Heart right ventricle (tissue), 16 donors: ENCODE measurements at regions not wholly inside any gene's neighbourhood (a gene's known extent, or its start where the extent isn't known, plus 50 kb on each side); places are given as distances from the start of the nearest gene placed in this dataset.

Experiments used
- ATAC-seq, 8 donors: fragments of 200-7000 bp; cut with Tn5 transposase; one replicate each; pipeline ENCODE4 v1.9.1; 2020; ENCODE audit warnings: mild to moderate bottlenecking in 8 of 8, moderate library complexity in 8 of 8, moderate number of reproducible peaks in 1 of 8
- DNase-seq, 2 donors: peaks; one replicate each; pipeline ENCODE4 v3.0.0-alpha.2; 2020
- H3K27ac ChIP-seq, 10 donors: fragments of 200-600 bp; sonication (generic) in 2 of 10; one replicate each; pipeline versions ENCODE4 v1.5.0 to v1.8.0; 2020 to 2022; ENCODE audit warnings: mild to moderate bottlenecking in 3 of 10
- H3K27me3 ChIP-seq, 7 donors: fragments of 200-600 bp; one replicate each; pipeline ENCODE4 v1.8.0; 2021 to 2022; ENCODE audit warnings: mild to moderate bottlenecking in 2 of 7
- H3K36me3 ChIP-seq, 9 donors: fragments of 200-600 bp; sonication (generic) in 1 of 9; one replicate each; pipeline versions ENCODE4 v1.5.0 to v1.8.0; 2020 to 2022; ENCODE audit warnings: mild to moderate bottlenecking in 2 of 9
- H3K4me1 ChIP-seq, 9 donors: fragments of 200-600 bp; sonication (generic) in 1 of 9; one replicate each; pipeline versions ENCODE4 v1.5.0 to v1.8.0; 2020 to 2022; ENCODE audit warnings: mild to moderate bottlenecking in 4 of 9
- H3K4me3 ChIP-seq, 10 donors: fragments of 200-600 bp; sonication (generic) in 2 of 10; one replicate each; pipeline versions ENCODE4 v1.5.0 to v1.8.0; 2020 to 2022; ENCODE audit warnings: mild to moderate bottlenecking in 7 of 10, moderate library complexity in 2 of 10
- H3K9me3 ChIP-seq, 11 donors: fragments of 200-600 bp in 10 of 11; sonication (generic) in 2 of 11; one replicate each; pipeline versions ENCODE4 v1.5.0 to v1.8.0; 2013 to 2022; ENCODE audit warnings: mild to moderate bottlenecking in 2 of 11, control low read depth in 1 of 11, moderate library complexity in 1 of 11
- CTCF ChIP-seq, 9 donors: fragments of 200-600 bp; sonication (generic) in 2 of 9; IDR thresholded peaks; one replicate each; pipeline versions ENCODE4 v1.5.0 to v1.8.0; 2021 to 2022; ENCODE audit warnings: antibody characterized with exemption in 9 of 9, mild to moderate bottlenecking in 5 of 9, moderate library complexity in 1 of 9
- WGBS, 2 donors: extraction: QIAGEN DNeasy Blood & Tissue Kit; methylation state at CpG; one replicate each; pipeline ENCODE4 v1.1.7; 2013; ENCODE audit warnings: inconsistent platforms in 1 of 2; 5-methylcytosine and 5-hydroxymethylcytosine counted together
- intact Hi-C, 10 donors: fragments of 100-400 bp; cut with DNase I; formaldehyde crosslinking; loops; one replicate each; pipeline versions ENCODE4 v1.11.1 to v1.14.2; 2022
- donor health status: Arrhythmogenic right ventricular cardiomyopathy.
- donor health status: ischemic (EF 13 %, LVEDD 7.1; RV severe dilation, severe dysfunction).
- donor health status: healthy with polysubstance abuse.
- donor health status: DM: no; HTN: yes; CAD: no.
- donor health status: DM: no; HTN: no; CAD: no.
- donor health status: ischemic (EF 25% LVEDD 6.9; RV normal size, moderate dysfunction).
- donor health status: ischemic (EF 25% LVEDD 5.7; RV mildly dilated, moderate dysfunction).
- donor health status: healthy.
- donor health status: DM: yes; HTN: yes; CAD: no.
- donor health status: Ischemic cardiomyopathy.
- donor health status: ischemic (EF 35%, LVEDD 5.7; RV mildly dilated, moderate dysfunction).
- donor health status: nonischemic (EF 11% LVEDD 7.7; RV severe dilation, severe dysfunction).
- donor health status: DM: yes; HTN: yes; CAD: no.
- donor health status: PGD.
- donor health status: ischemic (EF 29% LVEDD 5.4; RV normal size, mild dysfunction).
- donor health status: nonischemic (EF 23%, LVEDD 6.1; RV moderate dilation, normal function).

- 82 to 91% methylated on average over 3 of the region's 3 CpGs for WGBS, 2 donors
- no peak for TF ChIP-seq CTCF (IDR thresholded peaks at IDR 0.05)
- DNase-seq: no peak
Observed at GRCh38 chr22:48786679-48786996, 1041.0 kb downstream of the BRD1 start.

GRCh38 chr22:48785792-48786678 lies 1041.6 kb downstream of the BRD1 start:
- Histone ChIP-seq H3K27ac (no peak overlapping the region), H3K4me3 (no peak overlapping the region), H3K4me1 (no peaks in the 10 kb centered on the region), H3K9me3 (peaks cover 0 to 4% (median 0%) of the 10 kb centered on the region in 11 donors), H3K36me3 (no peaks in the 10 kb centered on the region), H3K27me3 (peaks cover 0 to 4% (median 0%) of the 10 kb centered on the region in 7 donors)
- intact Hi-C loops: no loop called here
- no peak for DNase-seq
- 66 to 76% methylated on average over 14 of the region's 14 CpGs for WGBS, 2 donors
- no peak for ATAC-seq
- TF ChIP-seq CTCF (IDR thresholded peaks at IDR 0.05): no peak

More at GRCh38 chr22:48786679-48786996, 1041.0 kb downstream of the BRD1 start:
- intact Hi-C loops: no loop called here
- ATAC-seq: no peak
- H3K36me3 ChIP-seq: no peaks in the 10 kb centered on the region
- peaks cover 0 to 4% (median 0%) of the 10 kb centered on the region in 7 donors for H3K27me3 ChIP-seq
- H3K4me1 ChIP-seq: no peaks in the 10 kb centered on the region
- peaks cover 0 to 4% (median 0%) of the 10 kb centered on the region in 11 donors for H3K9me3 ChIP-seq
- H3K4me3 ChIP-seq: no peak overlapping the region
- no peak overlapping the region for H3K27ac ChIP-seq

GRCh38 chr22:48784701-48785503 lies 1042.8 kb downstream of the BRD1 start:
- 90 to 92% methylated on average over 21 of the region's 21 CpGs for WGBS, 2 donors
- no peak overlapping the region for H3K4me3 ChIP-seq
- intact Hi-C loops: no loop called here
- H3K36me3 ChIP-seq: no peaks in the 10 kb centered on the region
- peaks cover 0 to 6% (median 0%) of the 10 kb centered on the region in 7 donors for H3K27me3 ChIP-seq
- no peak for TF ChIP-seq CTCF (IDR thresholded peaks at IDR 0.05)
- DNase-seq (no peak), ATAC-seq (no peak)
- H3K27ac ChIP-seq: no peak overlapping the region
- H3K4me1 ChIP-seq: no peaks in the 10 kb centered on the region
- H3K9me3 ChIP-seq: peaks cover 0 to 4% (median 0%) of the 10 kb centered on the region in 11 donors

GRCh38 chr22:48783821-48784266 lies 1043.8 kb downstream of the BRD1 start:
- intact Hi-C loops: no loop called here
- ATAC-seq (no peak), DNase-seq (no peak)
- no peaks in the 10 kb centered on the region for H3K4me1 ChIP-seq
- no peak overlapping the region for H3K4me3 ChIP-seq
- no peak overlapping the region for H3K27ac ChIP-seq
- no peaks in the 10 kb centered on the region for H3K36me3 ChIP-seq
- peaks cover 0 to 4% (median 0%) of the 10 kb centered on the region in 11 donors for H3K9me3 ChIP-seq
- peaks cover 0 to 7% (median 0%) of the 10 kb centered on the region in 7 donors for H3K27me3 ChIP-seq
- TF ChIP-seq CTCF (IDR thresholded peaks at IDR 0.05): no peak
- WGBS, 2 donors: 83 to 88% methylated on average over 15 of the region's 15 CpGs
